ENCODE measurements at regions not wholly inside any gene's neighbourhood (a gene's known extent, or its start where the extent isn't known, plus 50 kb on each side); places are given as distances from the start of the nearest gene placed in this dataset.

DNA sequence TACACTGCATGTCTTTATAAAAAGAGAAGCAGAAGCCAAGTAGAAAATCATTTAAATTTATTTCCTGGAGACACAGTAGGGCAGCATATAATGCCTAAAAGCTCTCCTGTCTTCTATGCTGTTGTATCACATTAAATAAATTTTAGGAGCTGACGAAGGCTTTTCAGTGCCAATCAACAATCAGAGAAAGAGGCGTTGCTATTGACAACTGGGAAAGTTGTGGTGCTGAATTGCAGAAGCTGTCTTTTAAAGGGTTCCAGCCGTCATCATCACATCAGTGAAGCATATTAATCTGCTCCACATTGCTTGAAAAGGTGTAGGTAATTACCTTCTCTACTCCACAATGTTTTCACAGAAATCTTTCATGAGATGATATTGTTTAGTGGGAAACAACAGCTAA lies 103.9 kb downstream of the FSCB start:
- TF ChIP-seq, protein P1, sequence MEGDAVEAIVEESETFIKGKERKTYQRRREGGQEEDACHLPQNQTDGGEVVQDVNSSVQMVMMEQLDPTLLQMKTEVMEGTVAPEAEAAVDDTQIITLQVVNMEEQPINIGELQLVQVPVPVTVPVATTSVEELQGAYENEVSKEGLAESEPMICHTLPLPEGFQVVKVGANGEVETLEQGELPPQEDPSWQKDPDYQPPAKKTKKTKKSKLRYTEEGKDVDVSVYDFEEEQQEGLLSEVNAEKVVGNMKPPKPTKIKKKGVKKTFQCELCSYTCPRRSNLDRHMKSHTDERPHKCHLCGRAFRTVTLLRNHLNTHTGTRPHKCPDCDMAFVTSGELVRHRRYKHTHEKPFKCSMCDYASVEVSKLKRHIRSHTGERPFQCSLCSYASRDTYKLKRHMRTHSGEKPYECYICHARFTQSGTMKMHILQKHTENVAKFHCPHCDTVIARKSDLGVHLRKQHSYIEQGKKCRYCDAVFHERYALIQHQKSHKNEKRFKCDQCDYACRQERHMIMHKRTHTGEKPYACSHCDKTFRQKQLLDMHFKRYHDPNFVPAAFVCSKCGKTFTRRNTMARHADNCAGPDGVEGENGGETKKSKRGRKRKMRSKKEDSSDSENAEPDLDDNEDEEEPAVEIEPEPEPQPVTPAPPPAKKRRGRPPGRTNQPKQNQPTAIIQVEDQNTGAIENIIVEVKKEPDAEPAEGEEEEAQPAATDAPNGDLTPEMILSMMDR (IDR thresholded peaks at IDR 0.05), result no peak
- no peak for TF ChIP-seq POLR2A (IDR thresholded peaks at IDR 0.05)
- TF ChIP-seq EP300 (IDR thresholded peaks at IDR 0.05), result no peak
